NB4 (cell line): ENCODE measurements at regions not wholly inside any gene's neighbourhood (a gene's known extent, or its start where the extent isn't known, plus 50 kb on each side); places are given as distances from the start of the nearest gene placed in this dataset.

Experiments used
- MYC ChIP-seq: IDR thresholded peaks from 2 replicates; pipeline ENCODE4 v1.6.1; 2011; ENCODE audit warnings: low read depth, low read length
- POLR2A ChIP-seq: IDR thresholded peaks from 2 replicates; pipeline ENCODE4 v1.6.1; 2011; ENCODE audit warnings: mild to moderate bottlenecking; ENCODE audit not compliant: insufficient read length; ENCODE audit errors: extremely low read depth
- TF ChIP-seq, protein P1 (sequence below): IDR thresholded peaks from one replicate; pipeline ENCODE4 v1.5.1; 2012; ENCODE audit warnings: low read depth, low read length
- TF ChIP-seq, protein P2 (sequence below): IDR thresholded peaks from 2 replicates; pipeline ENCODE4 v1.6.1; 2011; ENCODE audit warnings: low read depth, low read length

DNA sequence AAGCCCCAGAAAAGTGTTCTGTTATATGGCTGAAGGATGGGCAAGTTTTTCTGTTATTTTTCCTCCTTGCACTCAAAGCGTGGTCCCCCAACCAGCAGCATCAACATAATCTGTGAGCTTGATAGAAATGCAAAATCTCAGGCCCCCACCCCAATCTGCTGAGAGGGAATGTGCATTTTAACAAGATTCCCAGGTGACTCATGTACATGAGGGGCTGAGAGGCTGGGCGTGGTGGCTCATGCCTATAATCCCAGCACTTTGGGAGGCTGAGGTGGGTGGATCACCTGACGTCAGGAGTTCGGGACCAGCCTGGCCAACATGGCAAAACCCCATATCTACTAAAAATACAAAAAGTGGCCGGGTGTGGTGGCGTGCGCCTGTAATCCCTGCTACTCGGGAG is 326.8 kb upstream of the PODXL start:
- TF ChIP-seq, protein P1, sequence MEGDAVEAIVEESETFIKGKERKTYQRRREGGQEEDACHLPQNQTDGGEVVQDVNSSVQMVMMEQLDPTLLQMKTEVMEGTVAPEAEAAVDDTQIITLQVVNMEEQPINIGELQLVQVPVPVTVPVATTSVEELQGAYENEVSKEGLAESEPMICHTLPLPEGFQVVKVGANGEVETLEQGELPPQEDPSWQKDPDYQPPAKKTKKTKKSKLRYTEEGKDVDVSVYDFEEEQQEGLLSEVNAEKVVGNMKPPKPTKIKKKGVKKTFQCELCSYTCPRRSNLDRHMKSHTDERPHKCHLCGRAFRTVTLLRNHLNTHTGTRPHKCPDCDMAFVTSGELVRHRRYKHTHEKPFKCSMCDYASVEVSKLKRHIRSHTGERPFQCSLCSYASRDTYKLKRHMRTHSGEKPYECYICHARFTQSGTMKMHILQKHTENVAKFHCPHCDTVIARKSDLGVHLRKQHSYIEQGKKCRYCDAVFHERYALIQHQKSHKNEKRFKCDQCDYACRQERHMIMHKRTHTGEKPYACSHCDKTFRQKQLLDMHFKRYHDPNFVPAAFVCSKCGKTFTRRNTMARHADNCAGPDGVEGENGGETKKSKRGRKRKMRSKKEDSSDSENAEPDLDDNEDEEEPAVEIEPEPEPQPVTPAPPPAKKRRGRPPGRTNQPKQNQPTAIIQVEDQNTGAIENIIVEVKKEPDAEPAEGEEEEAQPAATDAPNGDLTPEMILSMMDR = no peak
- TF ChIP-seq POLR2A (no peak), MYC (no peak)
- TF ChIP-seq, protein P2, sequence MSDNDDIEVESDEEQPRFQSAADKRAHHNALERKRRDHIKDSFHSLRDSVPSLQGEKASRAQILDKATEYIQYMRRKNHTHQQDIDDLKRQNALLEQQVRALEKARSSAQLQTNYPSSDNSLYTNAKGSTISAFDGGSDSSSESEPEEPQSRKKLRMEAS = no peak
